A549 (cell line): ENCODE measurements at regions not wholly inside any gene's neighbourhood (a gene's known extent, or its start where the extent isn't known, plus 50 kb on each side); places are given as distances from the start of the nearest gene placed in this dataset.

Experiments
- ATAC-seq, 2 experiments: fragments of 200-7000 bp in 1 of 2; fragments of >200 bp in 1 of 2; cut with Nextera tagmentation in 1 of 2; cut with Tn5 transposase in 1 of 2; 3 replicates each; pipeline versions ENCODE4 v1.8.0 to v1.9.1; 2018 to 2020; ENCODE audit warnings: mild to moderate bottlenecking in 1 of 2, moderate library complexity in 1 of 2
- CTCF ChIA-PET: fragments of 300-600 bp; sonication (Branson Sonifier 250); formaldehyde crosslinking; extraction: SDS; loops from one replicate; lab custom pipeline; 2021; ENCODE audit warnings: antibody characterized with exemption, inconsistent platforms; lab: Yijun Ruan, JAX
- POLR2A ChIA-PET: fragments of 350-600 bp; formaldehyde crosslinking; extraction: SDS; loops from one replicate; lab custom pipeline; 2021; ENCODE audit warnings: antibody characterized with exemption, inconsistent platforms; lab: Yijun Ruan, JAX
- DNase-seq, 2 experiments: peaks; one replicate each; pipeline versions ENCODE4 v3.0.0 to v3.0.0-alpha.2; 2011 to 2016; ENCODE audit warnings: low read depth in 1 of 2, low spot score in 1 of 2
- FAIRE-seq: peaks from 2 replicates; lab custom pipeline; 2011; peaks lifted over from hg19 to GRCh38; lab: Jason Lieb, UNC
- H3K27ac ChIP-seq, 2 experiments: fragments of >200 bp; sonication (Bioruptor Twin); formaldehyde crosslinking; 3 replicates each; pipeline ENCODE4 v1.5.1; 2016 to 2017
- H3K4me1 ChIP-seq: fragments of >200 bp; sonication (Bioruptor Twin); formaldehyde crosslinking; 3 replicates; pipeline ENCODE4 v1.6.1; 2016
- H3K4me2 ChIP-seq: fragments of >200 bp; sonication (Bioruptor Twin); formaldehyde crosslinking; 3 replicates; pipeline ENCODE4 v1.6.1; 2016
- H3K4me3 ChIP-seq: fragments of >200 bp; sonication (Bioruptor Twin); formaldehyde crosslinking; 3 replicates; pipeline ENCODE4 v1.5.1; 2016
- H3K9me3 ChIP-seq: fragments of >200 bp; sonication (Bioruptor Twin); formaldehyde crosslinking; 3 replicates; pipeline ENCODE4 v1.6.1; 2016
- CBX8 ChIP-seq: fragments of 200-600 bp; sonication (generic); IDR thresholded peaks from 2 replicates; pipeline ENCODE4 v1.6.1; 2016
- CEBPB ChIP-seq, 2 experiments: fragments of >200 bp in 1 of 2; sonication (Bioruptor Twin) in 1 of 2; formaldehyde crosslinking in 1 of 2; IDR thresholded peaks; 2 replicates each; pipeline ENCODE4 v1.6.1; 2012 to 2016
- EHF ChIP-seq: fragments of 250-450 bp; sonication (Bioruptor Pico); IDR thresholded peaks from 2 replicates; pipeline ENCODE4 v1.5.0; 2020; ENCODE audit warnings: mild to moderate bottlenecking
- EHMT2 ChIP-seq: fragments of 200-600 bp; sonication (generic); IDR thresholded peaks from 2 replicates; pipeline ENCODE4 v1.6.1; 2016; ENCODE audit warnings: antibody characterized with exemption, low read depth, mild to moderate bottlenecking, moderate library complexity
- EP300 ChIP-seq, 2 experiments: fragments of >200 bp; sonication (Bioruptor Twin); formaldehyde crosslinking; IDR thresholded peaks; 2 replicates in 1 of 2; 3 replicates in 1 of 2; pipeline ENCODE4 v1.6.1; 2016 to 2017
- FOSB ChIP-seq: fragments of 250-450 bp; sonication (Bioruptor Pico); IDR thresholded peaks from 2 replicates; pipeline ENCODE4 v1.5.0; 2020; ENCODE audit warnings: mild to moderate bottlenecking, moderate library complexity
- FOSL2 ChIP-seq, 2 experiments: fragments of 450-650 bp in 1 of 2; fragments of >200 bp in 1 of 2; sonication (Bioruptor Twin) in 1 of 2; formaldehyde crosslinking; IDR thresholded peaks; 2 replicates each; pipeline versions ENCODE4 v1.5.0 to v1.6.1; 2016 to 2020; ENCODE audit warnings: mild to moderate bottlenecking in 1 of 2, moderate library complexity in 1 of 2
- FOXS1 ChIP-seq: fragments of 250-450 bp; sonication (Bioruptor Pico); IDR thresholded peaks from 2 replicates; pipeline ENCODE4 v1.5.0; 2020; ENCODE audit warnings: mild to moderate bottlenecking, moderate library complexity
- HDAC2 ChIP-seq: fragments of 200-600 bp; sonication (generic); IDR thresholded peaks from 2 replicates; pipeline ENCODE4 v1.6.1; 2016
- HEYL ChIP-seq: fragments of 250-450 bp; sonication (Bioruptor Pico); IDR thresholded peaks from 2 replicates; pipeline ENCODE4 v1.8.0; 2021; ENCODE audit warnings: mild to moderate bottlenecking, moderate library complexity
- HOXA7 ChIP-seq: fragments of 250-450 bp; sonication (Bioruptor Pico); IDR thresholded peaks from 2 replicates; pipeline ENCODE4 v1.5.0; 2020; ENCODE audit warnings: mild to moderate bottlenecking, moderate library complexity
- HOXB13 ChIP-seq: fragments of 250-450 bp; sonication (Bioruptor Pico); IDR thresholded peaks from 2 replicates; pipeline ENCODE4 v1.5.0; 2020; ENCODE audit warnings: low read depth, mild to moderate bottlenecking, moderate library complexity
- HOXB5 ChIP-seq: fragments of 250-450 bp; sonication (Bioruptor Pico); IDR thresholded peaks from 2 replicates; pipeline ENCODE4 v1.5.0; 2020; ENCODE audit warnings: mild to moderate bottlenecking, moderate library complexity
- KDM5A ChIP-seq: fragments of 200-600 bp; sonication (generic); IDR thresholded peaks from 2 replicates; pipeline ENCODE4 v1.6.1; 2016; ENCODE audit warnings: antibody characterized with exemption, mild to moderate bottlenecking
- MAFK ChIP-seq: fragments of 450-650 bp; IDR thresholded peaks from 2 replicates; pipeline ENCODE4 v1.6.1; 2014; ENCODE audit not compliant: partially characterized antibody
- MAZ ChIP-seq: fragments of 150-350 bp; IDR thresholded peaks from 2 replicates; pipeline ENCODE4 v1.6.1; 2014; ENCODE audit warnings: antibody characterized with exemption, low read depth, low read length, borderline replicate concordance
- NR3C1 ChIP-seq: fragments of >200 bp; sonication (Bioruptor Twin); formaldehyde crosslinking; IDR thresholded peaks from 3 replicates; pipeline ENCODE4 v1.6.1; 2017
- PHF8 ChIP-seq: fragments of 200-600 bp; sonication (generic); IDR thresholded peaks from 2 replicates; pipeline ENCODE4 v1.6.1; 2016; ENCODE audit warnings: low read depth, mild to moderate bottlenecking, antibody characterized with exemption, moderate library complexity, borderline replicate concordance
- POLR2A ChIP-seq: IDR thresholded peaks from 2 replicates; pipeline ENCODE4 v1.6.1; 2012; ENCODE audit warnings: mild to moderate bottlenecking, low read length
- POLR2AphosphoS2 ChIP-seq: conservative IDR thresholded peaks from 2 replicates; pipeline ENCODE4 v1.6.1; 2012; ENCODE audit warnings: low read length, improper control_type of control experiment, inconsistent platforms
- RAD21 ChIP-seq, 2 experiments: fragments of >200 bp in 1 of 2; sonication (Bioruptor Twin) in 1 of 2; formaldehyde crosslinking in 1 of 2; IDR thresholded peaks in 1 of 2; conservative IDR thresholded peaks in 1 of 2; 2 replicates in 1 of 2; 3 replicates in 1 of 2; pipeline ENCODE4 v1.6.1; 2012 to 2018; ENCODE audit warnings: inconsistent platforms in 1 of 2
- RARB ChIP-seq: fragments of 250-450 bp; sonication (Bioruptor Pico); IDR thresholded peaks from 2 replicates; pipeline ENCODE4 v1.8.0; 2021; ENCODE audit warnings: mild to moderate bottlenecking, moderate library complexity
- RCOR1 ChIP-seq: fragments of 150-350 bp; IDR thresholded peaks from 2 replicates; pipeline ENCODE4 v1.6.1; 2014; ENCODE audit warnings: antibody characterized with exemption, low read length, low read depth
- RFX5 ChIP-seq: fragments of 450-650 bp; IDR thresholded peaks from 2 replicates; pipeline ENCODE4 v1.7.1; 2014; ENCODE audit warnings: antibody characterized with exemption, mild to moderate bottlenecking, moderate library complexity
- SMC3 ChIP-seq: fragments of >200 bp; sonication (Bioruptor Twin); formaldehyde crosslinking; IDR thresholded peaks from 3 replicates; pipeline ENCODE4 v1.6.1; 2018; ENCODE audit warnings: inconsistent platforms
- SREBF2 ChIP-seq: fragments of 450-650 bp; IDR thresholded peaks from 2 replicates; pipeline ENCODE4 v1.6.1; 2014; ENCODE audit warnings: mild to moderate bottlenecking, moderate library complexity
- TFCP2L1 ChIP-seq: fragments of 250-450 bp; sonication (Bioruptor Pico); IDR thresholded peaks from 2 replicates; pipeline ENCODE4 v1.5.0; 2021; ENCODE audit warnings: mild to moderate bottlenecking
- ZC3H11A ChIP-seq: fragments of 450-650 bp; IDR thresholded peaks from 2 replicates; pipeline ENCODE4 v1.6.1; 2014; ENCODE audit warnings: antibody characterized with exemption, mild to moderate bottlenecking
- ZNF302 ChIP-seq: fragments of 250-450 bp; sonication (Bioruptor Pico); IDR thresholded peaks from 2 replicates; pipeline ENCODE4 v1.9.0; 2021; ENCODE audit warnings: inconsistent platforms, mild to moderate bottlenecking, moderate library complexity
- ZSCAN20 ChIP-seq: fragments of 250-450 bp; sonication (Bioruptor Pico); IDR thresholded peaks from 2 replicates; pipeline ENCODE4 v1.8.0; 2022; ENCODE audit warnings: mild to moderate bottlenecking, moderate library complexity
- WGBS: methylation state at CpG from one replicate; pipeline ENCODE4 v1.1.6; 2017; ENCODE audit errors: missing lambda C conversion rate; 5-methylcytosine and 5-hydroxymethylcytosine counted together
- TF ChIP-seq, protein P1 (sequence below): fragments of >200 bp; sonication (Bioruptor Twin); formaldehyde crosslinking; IDR thresholded peaks from 2 replicates; pipeline ENCODE4 v1.6.1; 2016
- TF ChIP-seq, protein P2 (sequence below): IDR thresholded peaks from 2 replicates; pipeline ENCODE4 v1.6.1; 2012
- TF ChIP-seq, protein P3 (sequence below): fragments of 150-350 bp; IDR thresholded peaks from 2 replicates; pipeline ENCODE4 v1.6.1; 2014; ENCODE audit warnings: low read depth, mild to moderate bottlenecking, low read length
- TF ChIP-seq, protein P4 (sequence below): fragments of >200 bp; sonication (Bioruptor Twin); formaldehyde crosslinking; IDR thresholded peaks from 3 replicates; pipeline ENCODE4 v1.5.1; 2016
- TF ChIP-seq, protein P5 (sequence below): fragments of >200 bp; sonication (Bioruptor Twin); formaldehyde crosslinking; IDR thresholded peaks from 3 replicates; pipeline ENCODE4 v1.6.1; 2016
- TF ChIP-seq, protein P6 (sequence below): fragments of 250-450 bp; sonication (Bioruptor Pico); IDR thresholded peaks from 2 replicates; pipeline ENCODE4 v1.5.0; 2020; ENCODE audit warnings: low read depth, mild to moderate bottlenecking, moderate library complexity

DNA sequence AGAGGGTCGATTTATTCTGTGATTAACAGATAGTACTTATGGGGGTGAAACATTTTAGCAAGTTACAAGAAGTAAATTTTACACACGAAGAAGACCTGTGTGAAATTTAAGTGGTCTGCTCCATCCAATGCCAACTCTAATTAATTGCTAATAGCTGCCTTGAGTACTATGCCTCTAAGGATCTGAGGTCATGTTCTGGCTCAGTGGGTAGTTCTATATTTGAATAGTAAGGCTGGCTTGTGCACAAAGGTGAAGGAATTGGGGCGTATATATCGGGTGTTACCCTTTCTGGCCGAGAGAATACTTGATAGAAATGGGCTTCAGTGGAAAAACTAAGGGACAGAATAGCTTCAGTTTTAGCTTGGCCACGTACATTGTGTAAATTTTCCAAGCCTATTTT is 345.2 kb upstream of the ANKRD30A start (continued):
- TF ChIP-seq, protein P1, sequence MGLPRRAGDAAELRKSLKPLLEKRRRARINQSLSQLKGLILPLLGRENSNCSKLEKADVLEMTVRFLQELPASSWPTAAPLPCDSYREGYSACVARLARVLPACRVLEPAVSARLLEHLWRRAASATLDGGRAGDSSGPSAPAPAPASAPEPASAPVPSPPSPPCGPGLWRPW, result no peak
- TF ChIP-seq HDAC2 (no peak), TFCP2L1 (no peak), HOXA7 (no peak)

DNA sequence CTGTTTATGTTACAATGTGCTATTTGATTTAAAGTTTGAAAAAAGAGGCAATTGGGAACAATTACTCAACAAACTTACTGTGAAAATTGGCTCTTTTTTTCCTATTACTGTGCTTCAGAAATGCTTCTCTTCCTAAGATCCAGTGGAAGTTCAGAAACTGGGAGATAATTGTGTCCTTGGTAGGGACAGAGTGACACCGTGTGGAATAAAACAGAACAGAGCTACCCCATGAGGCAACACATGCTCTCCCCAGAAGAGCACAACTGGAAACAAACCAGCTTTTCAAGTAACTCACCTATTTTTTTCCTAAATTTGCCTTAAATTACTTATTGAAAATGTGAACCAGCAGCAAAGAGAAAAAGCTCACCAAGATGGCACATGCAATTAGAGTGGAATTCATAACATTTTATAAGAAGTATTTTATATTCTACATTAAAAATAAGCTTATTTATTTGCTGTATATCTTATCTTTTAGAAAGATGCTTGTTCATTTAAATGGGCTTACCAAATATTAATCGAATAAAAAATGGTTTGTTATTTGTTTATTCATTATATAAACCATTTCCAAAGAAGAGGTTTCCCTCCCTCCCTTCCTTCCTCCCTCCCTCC is 346.1 kb upstream of the ANKRD30A start:
- WGBS, result 2% methylated on average over 2 of the region's 2 CpGs
- ChIA-PET CTCF (interaction anchor here (0.6 to 6.2 kb wide), 28 partner anchors 9 to 1659 kb away, joined by 3 to 105 read pairs (median 4); no protein-coding TSS in a partner anchor), POLR2A (interaction anchor here (1.1 to 1.2 kb wide), 2 partner anchors 1139 to 1144 kb away, joined by 4 read pairs; no protein-coding TSS in a partner anchor)
- Histone ChIP-seq H3K9me3 (no peaks in the 10 kb centered on the region), H3K27ac (0 out of 6 replicates have a peak overlapping the region, but pooled peaks of 1 of the 2 experiments have one; percentile 22), H3K4me1 (peaks cover 10% of the 10 kb centered on the region; the same call in 2 of the 3 replicates), H3K4me3 (no peak overlapping the region), H3K4me2 (no peak overlapping the region; the same call in 2 of the 3 replicates)
- peak; percentile 47 to 70 for DNase-seq
- FAIRE-seq, result peak; percentile 51
- peak; percentile 90 to 94 for ATAC-seq
- no peak for TF ChIP-seq PHF8
- TF ChIP-seq POLR2A, result no peak
- TF ChIP-seq MAZ, result no peak
- no peak for TF ChIP-seq CBX8
- TF ChIP-seq EHF (CRISPR knock-in tag), result no peak
- no peak for TF ChIP-seq FOSB (CRISPR knock-in tag)
- no peak for TF ChIP-seq FOSL2 (IDR thresholded peaks at IDR 0.05)
- no peak for TF ChIP-seq FOSL2 (CRISPR knock-in tag; IDR thresholded peaks at IDR 0.05)
- TF ChIP-seq HOXB13 (CRISPR knock-in tag), result no peak
- TF ChIP-seq, protein P2, sequence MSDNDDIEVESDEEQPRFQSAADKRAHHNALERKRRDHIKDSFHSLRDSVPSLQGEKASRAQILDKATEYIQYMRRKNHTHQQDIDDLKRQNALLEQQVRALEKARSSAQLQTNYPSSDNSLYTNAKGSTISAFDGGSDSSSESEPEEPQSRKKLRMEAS, result 0 out of 2 replicates have a peak, but pooled peaks have one; percentile 24
- no peak for TF ChIP-seq EHMT2
- peak; percentile 88 for TF ChIP-seq SMC3
- TF ChIP-seq HEYL (CRISPR knock-in tag), result no peak
- TF ChIP-seq, protein P3, sequence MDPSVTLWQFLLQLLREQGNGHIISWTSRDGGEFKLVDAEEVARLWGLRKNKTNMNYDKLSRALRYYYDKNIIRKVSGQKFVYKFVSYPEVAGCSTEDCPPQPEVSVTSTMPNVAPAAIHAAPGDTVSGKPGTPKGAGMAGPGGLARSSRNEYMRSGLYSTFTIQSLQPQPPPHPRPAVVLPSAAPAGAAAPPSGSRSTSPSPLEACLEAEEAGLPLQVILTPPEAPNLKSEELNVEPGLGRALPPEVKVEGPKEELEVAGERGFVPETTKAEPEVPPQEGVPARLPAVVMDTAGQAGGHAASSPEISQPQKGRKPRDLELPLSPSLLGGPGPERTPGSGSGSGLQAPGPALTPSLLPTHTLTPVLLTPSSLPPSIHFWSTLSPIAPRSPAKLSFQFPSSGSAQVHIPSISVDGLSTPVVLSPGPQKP, result no peak
- TF ChIP-seq HDAC2, result no peak
- TF ChIP-seq ZC3H11A, result no peak
- no peak for TF ChIP-seq FOXS1 (CRISPR knock-in tag)
- TF ChIP-seq, protein P4, sequence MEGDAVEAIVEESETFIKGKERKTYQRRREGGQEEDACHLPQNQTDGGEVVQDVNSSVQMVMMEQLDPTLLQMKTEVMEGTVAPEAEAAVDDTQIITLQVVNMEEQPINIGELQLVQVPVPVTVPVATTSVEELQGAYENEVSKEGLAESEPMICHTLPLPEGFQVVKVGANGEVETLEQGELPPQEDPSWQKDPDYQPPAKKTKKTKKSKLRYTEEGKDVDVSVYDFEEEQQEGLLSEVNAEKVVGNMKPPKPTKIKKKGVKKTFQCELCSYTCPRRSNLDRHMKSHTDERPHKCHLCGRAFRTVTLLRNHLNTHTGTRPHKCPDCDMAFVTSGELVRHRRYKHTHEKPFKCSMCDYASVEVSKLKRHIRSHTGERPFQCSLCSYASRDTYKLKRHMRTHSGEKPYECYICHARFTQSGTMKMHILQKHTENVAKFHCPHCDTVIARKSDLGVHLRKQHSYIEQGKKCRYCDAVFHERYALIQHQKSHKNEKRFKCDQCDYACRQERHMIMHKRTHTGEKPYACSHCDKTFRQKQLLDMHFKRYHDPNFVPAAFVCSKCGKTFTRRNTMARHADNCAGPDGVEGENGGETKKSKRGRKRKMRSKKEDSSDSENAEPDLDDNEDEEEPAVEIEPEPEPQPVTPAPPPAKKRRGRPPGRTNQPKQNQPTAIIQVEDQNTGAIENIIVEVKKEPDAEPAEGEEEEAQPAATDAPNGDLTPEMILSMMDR, result peak; percentile 85
- TF ChIP-seq POLR2AphosphoS2, result no peak
- no peak for TF ChIP-seq NR3C1
- no peak for TF ChIP-seq RFX5
- TF ChIP-seq EP300 (IDR thresholded peaks at IDR 0.05), result no peak
- TF ChIP-seq SREBF2, result no peak
- TF ChIP-seq, protein P5, sequence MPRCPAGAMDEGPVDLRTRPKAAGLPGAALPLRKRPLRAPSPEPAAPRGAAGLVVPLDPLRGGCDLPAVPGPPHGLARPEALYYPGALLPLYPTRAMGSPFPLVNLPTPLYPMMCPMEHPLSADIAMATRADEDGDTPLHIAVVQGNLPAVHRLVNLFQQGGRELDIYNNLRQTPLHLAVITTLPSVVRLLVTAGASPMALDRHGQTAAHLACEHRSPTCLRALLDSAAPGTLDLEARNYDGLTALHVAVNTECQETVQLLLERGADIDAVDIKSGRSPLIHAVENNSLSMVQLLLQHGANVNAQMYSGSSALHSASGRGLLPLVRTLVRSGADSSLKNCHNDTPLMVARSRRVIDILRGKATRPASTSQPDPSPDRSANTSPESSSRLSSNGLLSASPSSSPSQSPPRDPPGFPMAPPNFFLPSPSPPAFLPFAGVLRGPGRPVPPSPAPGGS, result no peak
- TF ChIP-seq HOXB5, result no peak
- TF ChIP-seq KDM5A, result no peak
- TF ChIP-seq, protein P6, sequence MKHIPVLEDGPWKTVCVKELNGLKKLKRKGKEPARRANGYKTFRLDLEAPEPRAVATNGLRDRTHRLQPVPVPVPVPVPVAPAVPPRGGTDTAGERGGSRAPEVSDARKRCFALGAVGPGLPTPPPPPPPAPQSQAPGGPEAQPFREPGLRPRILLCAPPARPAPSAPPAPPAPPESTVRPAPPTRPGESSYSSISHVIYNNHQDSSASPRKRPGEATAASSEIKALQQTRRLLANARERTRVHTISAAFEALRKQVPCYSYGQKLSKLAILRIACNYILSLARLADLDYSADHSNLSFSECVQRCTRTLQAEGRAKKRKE (CRISPR knock-in tag), result no peak
- no peak for TF ChIP-seq ZNF302 (CRISPR knock-in tag)
- TF ChIP-seq CEBPB (IDR thresholded peaks at IDR 0.05), result peak in 1 of 2 experiments; percentile 42; a peak in 1 of 4 replicates
- TF ChIP-seq MAFK, result no peak
- no peak for TF ChIP-seq ZSCAN20 (CRISPR knock-in tag)
- TF ChIP-seq RAD21 (conservative IDR thresholded peaks at IDR 0.05 in 1 of 2, IDR thresholded peaks at IDR 0.05 in 1 of 2), result peak; percentile 94 to 95
- TF ChIP-seq RARB (CRISPR knock-in tag), result no peak
- TF ChIP-seq RCOR1, result no peak
